Epithelial cell of proximal tubule (primary cell): ENCODE measurements at regions not wholly inside any gene's neighbourhood (a gene's known extent, or its start where the extent isn't known, plus 50 kb on each side); places are given as distances from the start of the nearest gene placed in this dataset.

Source experiments
- DNase-seq: peaks from one replicate; pipeline ENCODE4 v3.0.0-alpha.2; 2011; ENCODE audit warnings: low read depth
- H3K4me3 ChIP-seq: 2 replicates; pipeline ENCODE4 v1.5.1; 2011; ENCODE audit warnings: low read depth, mild to moderate bottlenecking, low read length
- CTCF ChIP-seq: conservative IDR thresholded peaks from 2 replicates; pipeline ENCODE4 v1.5.1; 2012; ENCODE audit warnings: low read depth, mild to moderate bottlenecking, low read length

- no peak overlapping the region for H3K4me3 ChIP-seq
- no peak for DNase-seq
- TF ChIP-seq CTCF = no peak
Observed at GRCh38 chr1:217953330-217953729, 322.2 kb downstream of the SPATA17 start.

- TF ChIP-seq CTCF = no peak
- H3K4me3 ChIP-seq = no peak overlapping the region
- no peak for DNase-seq
Observed at GRCh38 chr1:217953922-217954321, 322.8 kb downstream of the SPATA17 start.

GRCh38 chr1:217955723-217956122 lies 324.6 kb downstream of the SPATA17 start:
- DNase-seq = no peak
- no peak overlapping the region for H3K4me3 ChIP-seq
- TF ChIP-seq CTCF = no peak

GRCh38 chr1:217965156-217965786 lies 319.8 kb upstream of the RRP15 start:
- DNase-seq = no peak
- no peak for TF ChIP-seq CTCF
- H3K4me3 ChIP-seq = no peak overlapping the region

GRCh38 chr1:217968085-217968484 lies 317.0 kb upstream of the RRP15 start:
- no peak for DNase-seq
- TF ChIP-seq CTCF = no peak
- H3K4me3 ChIP-seq = no peak overlapping the region

GRCh38 chr1:217969428-217969827 lies 315.7 kb upstream of the RRP15 start:
- no peak for TF ChIP-seq CTCF
- no peak for DNase-seq
- no peak overlapping the region for H3K4me3 ChIP-seq

GRCh38 chr1:217977943-217978342 lies 307.1 kb upstream of the RRP15 start:
- no peak for DNase-seq
- no peak for TF ChIP-seq CTCF
- no peak overlapping the region for H3K4me3 ChIP-seq
